PC-3 (cell line): ENCODE measurements at regions not wholly inside any gene's neighbourhood (a gene's known extent, or its start where the extent isn't known, plus 50 kb on each side); places are given as distances from the start of the nearest gene placed in this dataset.
A peak's percentile ranks its signal among the peaks of the same experiment; 100 is the strongest.

Experiments
- ATAC-seq: fragments of 200-7000 bp; cut with Tn5 transposase; 2 replicates; pipeline ENCODE4 v1.9.1; 2020; ENCODE audit warnings: mild to moderate bottlenecking, moderate library complexity
- BruUV-seq: library from RNA; stranded (reverse); fragments of 400-500 nt; replicated peaks from 2 replicates; lab custom pipeline; 2021; lab: Mats Ljungman, UMichigan
- CTCF ChIA-PET: fragments of 300-600 bp; sonication (Branson Sonifier 250); formaldehyde crosslinking; loops from one replicate; lab custom pipeline; 2022; ENCODE audit warnings: antibody characterized with exemption; lab: Charles Lee
- POLR2A ChIA-PET: fragments of 300-600 bp; sonication (Branson Sonifier 250); formaldehyde crosslinking; loops from one replicate; lab custom pipeline; 2022; ENCODE audit warnings: antibody characterized with exemption; ENCODE audit not compliant: unreplicated experiment; lab: Charles Lee
- DNase-seq: peaks from one replicate; pipeline ENCODE4 v3.0.0-alpha.2; 2015
- H2AFZ ChIP-seq: fragments of 300-600 bp; sonication (generic); 2 replicates; pipeline ENCODE4 v1.6.0; 2016; ENCODE audit warnings: antibody characterized with exemption, low read length
- H3F3A ChIP-seq: fragments of 300-600 bp; sonication (generic); one replicate; pipeline ENCODE4 v1.6.0; 2017; ENCODE audit warnings: antibody characterized with exemption, low read length, control low read depth, mild to moderate bottlenecking; ENCODE audit not compliant: unreplicated experiment
- H3K27ac ChIP-seq: fragments of 300-600 bp; sonication (generic); 2 replicates; pipeline ENCODE4 v1.5.1; 2016; ENCODE audit warnings: mild to moderate bottlenecking, low read length
- H3K27me3 ChIP-seq: fragments of 300-600 bp; sonication (generic); 2 replicates; pipeline ENCODE4 v1.6.1; 2016; ENCODE audit warnings: low read length, mixed read lengths
- H3K36me3 ChIP-seq: fragments of 300-600 bp; sonication (generic); 2 replicates; pipeline ENCODE4 v1.6.1; 2016; ENCODE audit warnings: low read depth, mixed run types, low read length, mixed read lengths
- H3K4me1 ChIP-seq: fragments of 300-600 bp; sonication (generic); 2 replicates; pipeline ENCODE4 v1.5.1; 2016; ENCODE audit warnings: low read length; ENCODE audit not compliant: insufficient read depth
- H3K4me2 ChIP-seq: fragments of 300-600 bp; sonication (generic); 2 replicates; pipeline ENCODE4 v1.6.0; 2016; ENCODE audit warnings: low read length
- H3K4me3 ChIP-seq: fragments of 300-600 bp; sonication (generic); 2 replicates; pipeline ENCODE4 v1.5.1; 2016; ENCODE audit warnings: mild to moderate bottlenecking, low read length, mixed read lengths
- H3K79me2 ChIP-seq: fragments of 300-600 bp; sonication (generic); 2 replicates; pipeline ENCODE4 v1.6.1; 2017; ENCODE audit warnings: low read length, mixed read lengths
- H3K9ac ChIP-seq: fragments of 300-600 bp; sonication (generic); 2 replicates; pipeline ENCODE4 v1.6.0; 2016; ENCODE audit warnings: mild to moderate bottlenecking, low read length
- H3K9me2 ChIP-seq: fragments of 300-600 bp; sonication (generic); replicated peaks from 2 replicates; pipeline ENCODE4 v1.6.1; 2016; ENCODE audit warnings: mixed run types, low read length, mixed read lengths
- H3K9me3 ChIP-seq: fragments of 300-600 bp; sonication (generic); 2 replicates; pipeline ENCODE4 v1.6.1; 2016; ENCODE audit warnings: low read length, mixed read lengths
- H4K20me1 ChIP-seq: fragments of 300-600 bp; sonication (generic); 2 replicates; pipeline ENCODE4 v1.6.1; 2016; ENCODE audit warnings: low read length, mixed read lengths
- EZH2 ChIP-seq: fragments of 300-600 bp; sonication (generic); IDR thresholded peaks from one replicate; pipeline ENCODE4 v1.6.1; 2017; ENCODE audit warnings: antibody characterized with exemption, mild to moderate bottlenecking, low read length; ENCODE audit not compliant: unreplicated experiment
- EZH2phosphoT487 ChIP-seq: fragments of 300-600 bp; sonication (generic); IDR thresholded peaks from 2 replicates; pipeline ENCODE4 v1.6.1; 2018; ENCODE audit warnings: mild to moderate bottlenecking, antibody characterized with exemption, low read length, borderline replicate concordance
- intact Hi-C: fragments of 100-400 bp; cut with micrococcal nuclease; formaldehyde crosslinking; loops from 2 replicates; pipeline ENCODE4 v1.9.0; 2023
- TF ChIP-seq, protein P1 (sequence below): fragments of 300-600 bp; sonication (generic); conservative IDR thresholded peaks from 2 replicates; pipeline ENCODE4 v1.5.1; 2017; ENCODE audit warnings: antibody characterized with exemption, low read depth, mild to moderate bottlenecking, low read length

DNA sequence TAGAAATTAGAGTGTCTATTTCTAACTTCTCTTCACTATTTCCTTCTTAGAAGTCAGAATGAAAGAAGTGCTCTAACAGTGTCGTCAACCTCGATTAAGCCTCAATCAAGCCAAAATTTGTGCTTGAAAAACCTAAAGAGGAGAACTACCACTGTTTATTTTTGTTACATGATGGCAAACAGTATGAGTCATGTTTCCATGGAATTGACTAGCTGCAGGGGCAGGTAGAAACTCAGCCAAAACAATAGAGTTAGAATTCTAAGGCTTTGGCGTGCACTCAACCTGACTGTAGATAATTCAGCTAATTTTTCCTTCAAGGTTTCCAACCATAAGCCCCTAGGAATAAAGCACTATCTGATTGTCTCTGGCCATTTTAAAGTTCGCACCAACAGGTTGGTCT is 415.9 kb downstream of the ETS1 start:
- ATAC-seq, result peak; percentile 85
- DNase-seq, result peak; percentile 81

DNA sequence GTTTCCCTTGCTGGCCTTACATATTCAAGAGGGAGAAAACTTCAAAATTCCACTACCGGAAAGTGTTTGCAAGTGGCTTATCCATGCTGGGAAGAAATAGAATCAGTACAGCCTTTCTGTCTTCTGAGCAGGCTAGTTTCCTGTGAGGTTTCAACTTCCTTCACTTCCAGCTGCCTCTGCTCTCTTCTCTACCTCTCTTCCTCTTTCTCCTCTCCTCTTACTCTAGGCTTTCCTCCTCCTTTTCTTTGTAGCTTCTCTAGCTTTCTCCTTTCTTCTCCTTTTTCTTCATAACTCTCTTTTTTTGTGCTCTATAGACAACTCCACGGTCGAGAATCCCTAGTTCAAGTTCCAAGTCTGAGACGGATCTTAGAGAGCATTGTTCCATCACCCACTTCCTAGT is 421.8 kb downstream of the ETS1 start:
- no peaks in the 10 kb centered on the region for H4K20me1 ChIP-seq
- intact Hi-C loops, result no loop called here
- no peaks in the 10 kb centered on the region for H3F3A ChIP-seq
- H3K36me3 ChIP-seq, result no peaks in the 10 kb centered on the region
- no TSS peak for BruUV-seq
- ChIA-PET CTCF (no interaction called here), POLR2A (no interaction called here)
- H3K27me3 ChIP-seq, result no peaks in the 10 kb centered on the region
- no peak overlapping the region for H3K9ac ChIP-seq
- no peak for DNase-seq
- H3K9me2 ChIP-seq, result no peaks in the 10 kb centered on the region
- H3K27ac ChIP-seq, result no peak overlapping the region
- no peak overlapping the region for H2AFZ ChIP-seq
- no peak for ATAC-seq
- no peaks in the 10 kb centered on the region for H3K9me3 ChIP-seq
- TF ChIP-seq, protein P1, sequence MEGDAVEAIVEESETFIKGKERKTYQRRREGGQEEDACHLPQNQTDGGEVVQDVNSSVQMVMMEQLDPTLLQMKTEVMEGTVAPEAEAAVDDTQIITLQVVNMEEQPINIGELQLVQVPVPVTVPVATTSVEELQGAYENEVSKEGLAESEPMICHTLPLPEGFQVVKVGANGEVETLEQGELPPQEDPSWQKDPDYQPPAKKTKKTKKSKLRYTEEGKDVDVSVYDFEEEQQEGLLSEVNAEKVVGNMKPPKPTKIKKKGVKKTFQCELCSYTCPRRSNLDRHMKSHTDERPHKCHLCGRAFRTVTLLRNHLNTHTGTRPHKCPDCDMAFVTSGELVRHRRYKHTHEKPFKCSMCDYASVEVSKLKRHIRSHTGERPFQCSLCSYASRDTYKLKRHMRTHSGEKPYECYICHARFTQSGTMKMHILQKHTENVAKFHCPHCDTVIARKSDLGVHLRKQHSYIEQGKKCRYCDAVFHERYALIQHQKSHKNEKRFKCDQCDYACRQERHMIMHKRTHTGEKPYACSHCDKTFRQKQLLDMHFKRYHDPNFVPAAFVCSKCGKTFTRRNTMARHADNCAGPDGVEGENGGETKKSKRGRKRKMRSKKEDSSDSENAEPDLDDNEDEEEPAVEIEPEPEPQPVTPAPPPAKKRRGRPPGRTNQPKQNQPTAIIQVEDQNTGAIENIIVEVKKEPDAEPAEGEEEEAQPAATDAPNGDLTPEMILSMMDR, result no peak
- no peak for TF ChIP-seq EZH2
- TF ChIP-seq EZH2phosphoT487, result no peak
- H3K79me2 ChIP-seq, result no peaks in the 10 kb centered on the region
- no peak overlapping the region for H3K4me3 ChIP-seq
- H3K4me1 ChIP-seq, result no peaks in the 10 kb centered on the region
- H3K4me2 ChIP-seq, result no peak overlapping the region

More for the DNA sequence above, 415.9 kb downstream of the ETS1 start:
- Histone ChIP-seq H3K4me2 (peak overlapping the region; percentile 61), H3K27ac (no peak overlapping the region), H3F3A (no peaks in the 10 kb centered on the region), H3K4me1 (peaks cover 20% of the 10 kb centered on the region), H4K20me1 (no peaks in the 10 kb centered on the region), H3K36me3 (no peaks in the 10 kb centered on the region), H2AFZ (no peak overlapping the region), H3K9ac (no peak overlapping the region), H3K9me3 (no peaks in the 10 kb centered on the region), H3K27me3 (no peaks in the 10 kb centered on the region), H3K79me2 (no peaks in the 10 kb centered on the region), H3K9me2 (no peaks in the 10 kb centered on the region), H3K4me3 (no peak overlapping the region)
- CTCF ChIA-PET, result interaction anchor here (0.7 to 2.7 kb wide), 6 partner anchors 9 to 461 kb away, joined by 3 to 25 read pairs (median 5); no protein-coding TSS in a partner anchor
- BruUV-seq, result no TSS peak
- TF ChIP-seq EZH2, result no peak
- TF ChIP-seq, protein P1, result no peak
- no peak for TF ChIP-seq EZH2phosphoT487
- intact Hi-C loops, result loop anchor here (1.0 kb wide), 3 partner anchors 13 to 660 kb away; no protein-coding TSS in a partner anchor
- POLR2A ChIA-PET, result interaction anchor here (0.7 kb wide), 1 partner anchor 108 kb away, joined by 3 read pairs; no protein-coding TSS in a partner anchor

DNA sequence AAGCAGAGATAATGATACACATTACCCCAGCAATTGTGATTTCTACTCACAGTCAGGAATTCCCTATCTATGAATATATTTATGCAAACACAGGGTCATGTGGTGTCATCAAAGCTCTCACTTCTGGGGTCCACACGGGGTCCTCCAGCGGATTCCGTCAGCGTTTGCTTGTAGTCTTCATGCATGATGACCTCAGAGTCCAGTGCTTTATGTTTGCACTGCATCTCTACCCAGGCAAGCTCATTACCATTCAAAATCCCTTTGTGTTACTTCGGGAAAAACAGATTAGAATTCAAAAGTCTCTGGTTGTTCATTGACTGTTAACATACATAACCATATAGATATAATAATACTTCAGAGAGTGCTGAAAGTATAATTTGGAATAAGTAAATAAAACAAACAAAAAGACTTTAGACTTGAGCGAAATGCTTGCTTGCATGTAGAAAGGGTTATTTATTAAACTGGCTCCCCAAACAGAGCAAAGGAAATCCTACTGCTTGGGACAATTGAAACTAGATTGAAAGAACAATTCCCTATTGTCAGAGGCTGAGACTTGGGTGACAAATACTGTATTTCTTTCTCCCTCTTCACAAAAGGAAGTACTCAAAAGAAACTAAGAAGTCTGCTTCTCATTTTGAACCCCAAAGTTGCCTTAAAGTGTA is 423.1 kb downstream of the ETS1 start:
- intact Hi-C loops, result no loop called here
- no peak overlapping the region for H3K4me2 ChIP-seq
- DNase-seq (no peak), ATAC-seq (no peak)
- H4K20me1 ChIP-seq, result no peaks in the 10 kb centered on the region
- no peak overlapping the region for H3K4me3 ChIP-seq
- no peak overlapping the region for H3K27ac ChIP-seq
- no TSS peak for BruUV-seq
- H3K9ac ChIP-seq, result no peak overlapping the region
- H3F3A ChIP-seq, result no peaks in the 10 kb centered on the region
- TF ChIP-seq EZH2phosphoT487, result no peak
- TF ChIP-seq EZH2, result no peak
- TF ChIP-seq, protein P1, result no peak
- no peaks in the 10 kb centered on the region for H3K4me1 ChIP-seq
- no peaks in the 10 kb centered on the region for H3K9me3 ChIP-seq
- H3K27me3 ChIP-seq, result no peaks in the 10 kb centered on the region
- no peaks in the 10 kb centered on the region for H3K79me2 ChIP-seq
- ChIA-PET POLR2A (no interaction called here), CTCF (no interaction called here)
- no peaks in the 10 kb centered on the region for H3K36me3 ChIP-seq
- H3K9me2 ChIP-seq, result no peaks in the 10 kb centered on the region
- H2AFZ ChIP-seq, result no peak overlapping the region
